ENCODE measurements at regions not wholly inside any gene's neighbourhood (a gene's known extent, or its start where the extent isn't known, plus 50 kb on each side); places are given as distances from the start of the nearest gene placed in this dataset.

GRCh38 chr13:70703755-70704154 lies 595.5 kb upstream of the KLHL1 start:
- Histone ChIP-seq H3K4me3 (ENCODE audit: low read depth in 1 of 5, low read length in 5 of 5) (no peak overlapping the region), H3K36me3 (ENCODE audit: control insufficient read depth in 5 of 5, insufficient read depth in 5 of 5, low read length in 5 of 5) (no peaks in the 10 kb centered on the region), H3K4me1 (ENCODE audit: control insufficient read depth in 5 of 5, insufficient read depth in 5 of 5, low read length in 5 of 5) (no peaks in the 10 kb centered on the region), H3K27me3 (ENCODE audit: control insufficient read depth in 5 of 5, insufficient read depth in 4 of 5, low read length in 5 of 5) (no peaks in the 10 kb centered on the region), H3K27ac (ENCODE audit: low read depth, low read length) (no peak overlapping the region), H3K9me3 (ENCODE audit: control insufficient read depth in 5 of 5, low read length in 5 of 5) (no peaks in the 10 kb centered on the region), H3K9ac (ENCODE audit: low read length in 5 of 5) (no peak overlapping the region)

GRCh38 chr13:70694996-70695715 lies 586.9 kb upstream of the KLHL1 start:
- Histone ChIP-seq H3K36me3 (ENCODE audit: control insufficient read depth in 5 of 5, insufficient read depth in 5 of 5, low read length in 5 of 5) (no peaks in the 10 kb centered on the region), H3K9me3 (ENCODE audit: control insufficient read depth in 5 of 5, low read length in 5 of 5) (peaks cover 0 to 3% (median 0%) of the 10 kb centered on the region in 5 donors), H3K27ac (ENCODE audit: low read depth, low read length) (no peak overlapping the region), H3K9ac (ENCODE audit: low read length in 5 of 5) (no peak overlapping the region), H3K4me1 (ENCODE audit: control insufficient read depth in 5 of 5, insufficient read depth in 5 of 5, low read length in 5 of 5) (no peaks in the 10 kb centered on the region), H3K4me3 (ENCODE audit: low read depth in 1 of 5, low read length in 5 of 5) (no peak overlapping the region), H3K27me3 (ENCODE audit: control insufficient read depth in 5 of 5, insufficient read depth in 4 of 5, low read length in 5 of 5) (no peaks in the 10 kb centered on the region)

- no peaks in the 10 kb centered on the region for H3K4me1 ChIP-seq (ENCODE audit: control insufficient read depth in 5 of 5, insufficient read depth in 5 of 5, low read length in 5 of 5)
- no peaks in the 10 kb centered on the region for H3K27me3 ChIP-seq (ENCODE audit: control insufficient read depth in 5 of 5, insufficient read depth in 4 of 5, low read length in 5 of 5)
- no peak overlapping the region for H3K4me3 ChIP-seq (ENCODE audit: low read depth in 1 of 5, low read length in 5 of 5)
- H3K9ac ChIP-seq (ENCODE audit: low read length in 5 of 5) = no peak overlapping the region
- no peaks in the 10 kb centered on the region for H3K9me3 ChIP-seq (ENCODE audit: control insufficient read depth in 5 of 5, low read length in 5 of 5)
- no peaks in the 10 kb centered on the region for H3K36me3 ChIP-seq (ENCODE audit: control insufficient read depth in 5 of 5, insufficient read depth in 5 of 5, low read length in 5 of 5)
- no peak overlapping the region for H3K27ac ChIP-seq (ENCODE audit: low read depth, low read length)
These were observed 560.7 kb upstream of the KLHL1 start for GRCh38 chr13:70668983-70669382.

GRCh38 chr13:70668293-70668692 lies 560.0 kb upstream of the KLHL1 start:
- no peaks in the 10 kb centered on the region for H3K36me3 ChIP-seq (ENCODE audit: control insufficient read depth in 5 of 5, insufficient read depth in 5 of 5, low read length in 5 of 5)
- no peaks in the 10 kb centered on the region for H3K9me3 ChIP-seq (ENCODE audit: control insufficient read depth in 5 of 5, low read length in 5 of 5)
- no peak overlapping the region for H3K9ac ChIP-seq (ENCODE audit: low read length in 5 of 5)
- no peak overlapping the region for H3K4me3 ChIP-seq (ENCODE audit: low read depth in 1 of 5, low read length in 5 of 5)
- no peaks in the 10 kb centered on the region for H3K4me1 ChIP-seq (ENCODE audit: control insufficient read depth in 5 of 5, insufficient read depth in 5 of 5, low read length in 5 of 5)
- no peak overlapping the region for H3K27ac ChIP-seq (ENCODE audit: low read depth, low read length)
- no peaks in the 10 kb centered on the region for H3K27me3 ChIP-seq (ENCODE audit: control insufficient read depth in 5 of 5, insufficient read depth in 4 of 5, low read length in 5 of 5)

GRCh38 chr13:70666883-70667556 lies 558.8 kb upstream of the KLHL1 start:
- H3K4me1 ChIP-seq (ENCODE audit: control insufficient read depth in 5 of 5, insufficient read depth in 5 of 5, low read length in 5 of 5) = no peaks in the 10 kb centered on the region
- no peaks in the 10 kb centered on the region for H3K36me3 ChIP-seq (ENCODE audit: control insufficient read depth in 5 of 5, insufficient read depth in 5 of 5, low read length in 5 of 5)
- no peaks in the 10 kb centered on the region for H3K27me3 ChIP-seq (ENCODE audit: control insufficient read depth in 5 of 5, insufficient read depth in 4 of 5, low read length in 5 of 5)
- H3K4me3 ChIP-seq (ENCODE audit: low read depth in 1 of 5, low read length in 5 of 5) = no peak overlapping the region
- H3K9me3 ChIP-seq (ENCODE audit: control insufficient read depth in 5 of 5, low read length in 5 of 5) = no peaks in the 10 kb centered on the region
- no peak overlapping the region for H3K27ac ChIP-seq (ENCODE audit: low read depth, low read length)
- no peak overlapping the region for H3K9ac ChIP-seq (ENCODE audit: low read length in 5 of 5)

- no peaks in the 10 kb centered on the region for H3K36me3 ChIP-seq (ENCODE audit: control insufficient read depth in 5 of 5, insufficient read depth in 5 of 5, low read length in 5 of 5)
- H3K4me3 ChIP-seq (ENCODE audit: low read depth in 1 of 5, low read length in 5 of 5) = no peak overlapping the region
- no peaks in the 10 kb centered on the region for H3K27me3 ChIP-seq (ENCODE audit: control insufficient read depth in 5 of 5, insufficient read depth in 4 of 5, low read length in 5 of 5)
- H3K4me1 ChIP-seq (ENCODE audit: control insufficient read depth in 5 of 5, insufficient read depth in 5 of 5, low read length in 5 of 5) = no peaks in the 10 kb centered on the region
- no peak overlapping the region for H3K27ac ChIP-seq (ENCODE audit: low read depth, low read length)
- no peaks in the 10 kb centered on the region for H3K9me3 ChIP-seq (ENCODE audit: control insufficient read depth in 5 of 5, low read length in 5 of 5)
- no peak overlapping the region for H3K9ac ChIP-seq (ENCODE audit: low read length in 5 of 5)
These were observed 554.1 kb upstream of the KLHL1 start for GRCh38 chr13:70662231-70662940.

GRCh38 chr13:70644052-70644451 lies 535.8 kb upstream of the KLHL1 start:
- H3K27me3 ChIP-seq (ENCODE audit: control insufficient read depth in 5 of 5, insufficient read depth in 4 of 5, low read length in 5 of 5) = no peaks in the 10 kb centered on the region
- H3K9ac ChIP-seq (ENCODE audit: low read length in 5 of 5) = no peak overlapping the region
- no peak overlapping the region for H3K27ac ChIP-seq (ENCODE audit: low read depth, low read length)

GRCh38 chr13:70634893-70635292 lies 526.6 kb upstream of the KLHL1 start:
- no peaks in the 10 kb centered on the region for H3K27me3 ChIP-seq (ENCODE audit: control insufficient read depth in 5 of 5, insufficient read depth in 4 of 5, low read length in 5 of 5)
- H3K9ac ChIP-seq (ENCODE audit: low read length in 5 of 5) = no peak overlapping the region
- no peaks in the 10 kb centered on the region for H3K9me3 ChIP-seq (ENCODE audit: control insufficient read depth in 5 of 5, low read length in 5 of 5)
- H3K27ac ChIP-seq (ENCODE audit: low read depth, low read length) = no peak overlapping the region
- H3K36me3 ChIP-seq (ENCODE audit: control insufficient read depth in 5 of 5, insufficient read depth in 5 of 5, low read length in 5 of 5) = no peaks in the 10 kb centered on the region
- no peaks in the 10 kb centered on the region for H3K4me1 ChIP-seq (ENCODE audit: control insufficient read depth in 5 of 5, insufficient read depth in 5 of 5, low read length in 5 of 5)
- H3K4me3 ChIP-seq (ENCODE audit: low read depth in 1 of 5, low read length in 5 of 5) = no peak overlapping the region

More at GRCh38 chr13:70644052-70644451, 535.8 kb upstream of the KLHL1 start:
- no peaks in the 10 kb centered on the region for H3K9me3 ChIP-seq (ENCODE audit: control insufficient read depth in 5 of 5, low read length in 5 of 5)
- no peak overlapping the region for H3K4me3 ChIP-seq (ENCODE audit: low read depth in 1 of 5, low read length in 5 of 5)
- no peaks in the 10 kb centered on the region for H3K4me1 ChIP-seq (ENCODE audit: control insufficient read depth in 5 of 5, insufficient read depth in 5 of 5, low read length in 5 of 5)
- H3K36me3 ChIP-seq (ENCODE audit: control insufficient read depth in 5 of 5, insufficient read depth in 5 of 5, low read length in 5 of 5) = no peaks in the 10 kb centered on the region

- H3K36me3 ChIP-seq (ENCODE audit: control insufficient read depth in 5 of 5, insufficient read depth in 5 of 5, low read length in 5 of 5) = no peaks in the 10 kb centered on the region
- no peaks in the 10 kb centered on the region for H3K4me1 ChIP-seq (ENCODE audit: control insufficient read depth in 5 of 5, insufficient read depth in 5 of 5, low read length in 5 of 5)
- no peak overlapping the region for H3K4me3 ChIP-seq (ENCODE audit: low read depth in 1 of 5, low read length in 5 of 5)
- H3K9me3 ChIP-seq (ENCODE audit: control insufficient read depth in 5 of 5, low read length in 5 of 5) = no peaks in the 10 kb centered on the region
- H3K27me3 ChIP-seq (ENCODE audit: control insufficient read depth in 5 of 5, insufficient read depth in 4 of 5, low read length in 5 of 5) = no peaks in the 10 kb centered on the region
- H3K9ac ChIP-seq (ENCODE audit: low read length in 5 of 5) = no peak overlapping the region
- H3K27ac ChIP-seq (ENCODE audit: low read depth, low read length) = no peak overlapping the region
These were observed 522.0 kb upstream of the KLHL1 start for GRCh38 chr13:70630247-70630646.

- H3K9ac ChIP-seq (ENCODE audit: low read length in 5 of 5) = no peak overlapping the region
- no peaks in the 10 kb centered on the region for H3K9me3 ChIP-seq (ENCODE audit: control insufficient read depth in 5 of 5, low read length in 5 of 5)
- H3K4me3 ChIP-seq (ENCODE audit: low read depth in 1 of 5, low read length in 5 of 5) = no peak overlapping the region
- H3K36me3 ChIP-seq (ENCODE audit: control insufficient read depth in 5 of 5, insufficient read depth in 5 of 5, low read length in 5 of 5) = no peaks in the 10 kb centered on the region
- H3K4me1 ChIP-seq (ENCODE audit: control insufficient read depth in 5 of 5, insufficient read depth in 5 of 5, low read length in 5 of 5) = peaks cover 0 to 2% (median 0%) of the 10 kb centered on the region in 5 donors
- H3K27me3 ChIP-seq (ENCODE audit: control insufficient read depth in 5 of 5, insufficient read depth in 4 of 5, low read length in 5 of 5) = no peaks in the 10 kb centered on the region
- H3K27ac ChIP-seq (ENCODE audit: low read depth, low read length) = no peak overlapping the region
These were observed 515.0 kb upstream of the KLHL1 start for GRCh38 chr13:70623239-70623638.

Data from subcutaneous abdominal adipose tissue (tissue), 5 donors.